ENCODE measurements at regions not wholly inside any gene's neighbourhood (a gene's known extent, or its start where the extent isn't known, plus 50 kb on each side); places are given as distances from the start of the nearest gene placed in this dataset.

- TF ChIP-seq CTCF (IDR thresholded peaks at IDR 0.05) (no peak), EP300 (IDR thresholded peaks at IDR 0.05) (no peak), POLR2AphosphoS5 (IDR thresholded peaks at IDR 0.05) (no peak), POLR2A (IDR thresholded peaks at IDR 0.05; ENCODE audit: low read depth) (no peak)
Observed at GRCh38 chr13:106986687-106987426, 418.9 kb upstream of the ARGLU1 start.
